Uterus (tissue), 3 donors: ENCODE measurements at regions not wholly inside any gene's neighbourhood (a gene's known extent, or its start where the extent isn't known, plus 50 kb on each side); places are given as distances from the start of the nearest gene placed in this dataset.

Experiments
- DNase-seq, 2 donors: peaks; one replicate each; pipeline ENCODE4 v3.0.0-alpha.2; 2019 to 2020
- H3K27ac ChIP-seq, 2 donors: fragments of 200-600 bp; sonication (generic); 1 replicate in 1 of 2; 2 replicates in 1 of 2; pipeline ENCODE4 v1.5.1; 2016 to 2018
- H3K27me3 ChIP-seq, 2 donors: fragments of 200-600 bp; sonication (generic); one replicate each; pipeline ENCODE4 v1.5.1; 2018 to 2019; ENCODE audit warnings: control low read depth in 1 of 2
- H3K36me3 ChIP-seq, 2 donors: fragments of 200-600 bp; sonication (generic); one replicate each; pipeline ENCODE4 v1.5.1; 2019; ENCODE audit warnings: control low read depth in 1 of 2
- H3K4me1 ChIP-seq, 2 donors: fragments of 200-600 bp; sonication (generic); one replicate each; pipeline ENCODE4 v1.5.1; 2018 to 2019; ENCODE audit warnings: control low read depth in 1 of 2
- H3K4me3 ChIP-seq, 2 donors: fragments of 200-600 bp; sonication (generic); 1 replicate in 1 of 2; 2 replicates in 1 of 2; pipeline ENCODE4 v1.5.1; 2018 to 2019; ENCODE audit warnings: mild to moderate bottlenecking in 1 of 2
- H3K9me3 ChIP-seq, 2 donors: fragments of 200-600 bp; sonication (generic); one replicate each; pipeline ENCODE4 v1.5.1; 2019; ENCODE audit warnings: control low read depth in 1 of 2
- POLR2A ChIP-seq, 2 donors: fragments of 450-650 bp; IDR thresholded peaks; one replicate each; pipeline ENCODE4 v1.6.1; 2016; ENCODE audit warnings: antibody characterized with exemption in 2 of 2, mild to moderate bottlenecking in 1 of 2, moderate library complexity in 1 of 2
- intact Hi-C: fragments of 100-400 bp; cut with DNase I; formaldehyde crosslinking; loops from one replicate; pipeline ENCODE4 v1.15.1; 2023; ENCODE audit warnings: low total_unique reads
- TF ChIP-seq, protein P1 (sequence below), 4 experiments: fragments of 200-600 bp in 2 of 4; fragments of 450-650 bp in 2 of 4; sonication (generic) in 2 of 4; IDR thresholded peaks; one replicate each; pipeline ENCODE4 v1.5.1; 2016 to 2019; ENCODE audit warnings: antibody characterized with exemption in 4 of 4, mild to moderate bottlenecking in 2 of 4, moderate library complexity in 1 of 4
- donor health status: DM: yes; HTN: yes; CAD: no.

GRCh38 chr9:73684601-73685000 is 532.9 kb downstream of the ANXA1 start:
- no peak for TF ChIP-seq POLR2A (IDR thresholded peaks at IDR 0.05)
- TF ChIP-seq, protein P1, sequence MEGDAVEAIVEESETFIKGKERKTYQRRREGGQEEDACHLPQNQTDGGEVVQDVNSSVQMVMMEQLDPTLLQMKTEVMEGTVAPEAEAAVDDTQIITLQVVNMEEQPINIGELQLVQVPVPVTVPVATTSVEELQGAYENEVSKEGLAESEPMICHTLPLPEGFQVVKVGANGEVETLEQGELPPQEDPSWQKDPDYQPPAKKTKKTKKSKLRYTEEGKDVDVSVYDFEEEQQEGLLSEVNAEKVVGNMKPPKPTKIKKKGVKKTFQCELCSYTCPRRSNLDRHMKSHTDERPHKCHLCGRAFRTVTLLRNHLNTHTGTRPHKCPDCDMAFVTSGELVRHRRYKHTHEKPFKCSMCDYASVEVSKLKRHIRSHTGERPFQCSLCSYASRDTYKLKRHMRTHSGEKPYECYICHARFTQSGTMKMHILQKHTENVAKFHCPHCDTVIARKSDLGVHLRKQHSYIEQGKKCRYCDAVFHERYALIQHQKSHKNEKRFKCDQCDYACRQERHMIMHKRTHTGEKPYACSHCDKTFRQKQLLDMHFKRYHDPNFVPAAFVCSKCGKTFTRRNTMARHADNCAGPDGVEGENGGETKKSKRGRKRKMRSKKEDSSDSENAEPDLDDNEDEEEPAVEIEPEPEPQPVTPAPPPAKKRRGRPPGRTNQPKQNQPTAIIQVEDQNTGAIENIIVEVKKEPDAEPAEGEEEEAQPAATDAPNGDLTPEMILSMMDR (IDR thresholded peaks at IDR 0.05) = no peak
- no peaks in the 10 kb centered on the region for H3K9me3 ChIP-seq
- no peaks in the 10 kb centered on the region for H3K36me3 ChIP-seq
- no peaks in the 10 kb centered on the region for H3K27me3 ChIP-seq
- intact Hi-C loops = no loop called here
- no peak for DNase-seq
- H3K27ac ChIP-seq = no peak overlapping the region
- no peaks in the 10 kb centered on the region for H3K4me1 ChIP-seq
- no peak overlapping the region for H3K4me3 ChIP-seq

DNA sequence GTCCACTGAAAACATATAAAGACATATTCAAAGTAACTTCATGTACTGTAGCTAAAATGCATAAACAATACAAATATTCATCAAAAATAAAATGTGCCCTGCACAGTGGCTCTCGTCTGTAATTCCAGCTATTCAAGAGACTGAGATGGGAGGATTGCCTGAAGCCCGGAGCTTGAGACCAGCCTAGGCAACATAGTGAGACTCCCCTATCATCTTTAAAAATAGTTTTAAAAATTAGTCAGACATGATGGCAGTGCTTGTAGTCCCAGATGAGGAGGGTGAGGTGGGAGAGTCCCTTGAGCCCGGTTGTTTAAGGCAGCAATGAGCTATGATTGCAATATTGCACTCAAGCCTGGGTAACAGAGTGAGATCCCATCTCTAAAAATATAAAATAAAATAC is 534.1 kb downstream of the ANXA1 start:
- no peaks in the 10 kb centered on the region for H3K9me3 ChIP-seq
- H3K4me1 ChIP-seq = no peaks in the 10 kb centered on the region
- TF ChIP-seq POLR2A (IDR thresholded peaks at IDR 0.05) = no peak
- TF ChIP-seq, protein P1 (IDR thresholded peaks at IDR 0.05) = no peak
- DNase-seq = no peak
- H3K4me3 ChIP-seq = no peak overlapping the region
- H3K27me3 ChIP-seq = no peaks in the 10 kb centered on the region
- no peaks in the 10 kb centered on the region for H3K36me3 ChIP-seq
- intact Hi-C loops = no loop called here
- H3K27ac ChIP-seq = no peak overlapping the region

GRCh38 chr9:73689051-73689870 is 537.6 kb downstream of the ANXA1 start:
- TF ChIP-seq, protein P1 (IDR thresholded peaks at IDR 0.05) = no peak
- no peak for TF ChIP-seq POLR2A (IDR thresholded peaks at IDR 0.05)
- intact Hi-C loops = no loop called here
- H3K4me3 ChIP-seq = no peak overlapping the region
- H3K36me3 ChIP-seq = no peaks in the 10 kb centered on the region
- no peaks in the 10 kb centered on the region for H3K4me1 ChIP-seq
- no peaks in the 10 kb centered on the region for H3K27me3 ChIP-seq
- no peak overlapping the region for H3K27ac ChIP-seq
- no peaks in the 10 kb centered on the region for H3K9me3 ChIP-seq
- DNase-seq = no peak

- no peak overlapping the region for H3K4me3 ChIP-seq
- H3K27me3 ChIP-seq = no peaks in the 10 kb centered on the region
- no peaks in the 10 kb centered on the region for H3K36me3 ChIP-seq
- H3K27ac ChIP-seq = no peak overlapping the region
- intact Hi-C loops = no loop called here
- H3K4me1 ChIP-seq = no peaks in the 10 kb centered on the region
- DNase-seq = no peak
- TF ChIP-seq POLR2A (IDR thresholded peaks at IDR 0.05) = no peak
- TF ChIP-seq, protein P1 (IDR thresholded peaks at IDR 0.05) = no peak
- no peaks in the 10 kb centered on the region for H3K9me3 ChIP-seq
Observed at GRCh38 chr9:73701415-73702057, 549.9 kb downstream of the ANXA1 start.

- H3K27ac ChIP-seq = no peak overlapping the region
- TF ChIP-seq POLR2A (IDR thresholded peaks at IDR 0.05) = no peak
- TF ChIP-seq, protein P1 (IDR thresholded peaks at IDR 0.05) = no peak
- intact Hi-C loops = no loop called here
- H3K9me3 ChIP-seq = no peaks in the 10 kb centered on the region
- no peaks in the 10 kb centered on the region for H3K4me1 ChIP-seq
- no peak overlapping the region for H3K4me3 ChIP-seq
- H3K36me3 ChIP-seq = no peaks in the 10 kb centered on the region
- no peaks in the 10 kb centered on the region for H3K27me3 ChIP-seq
- DNase-seq = no peak
Observed at GRCh38 chr9:73714294-73714693, 562.6 kb downstream of the ANXA1 start.
